ENCODE measurements at regions not wholly inside any gene's neighbourhood (a gene's known extent, or its start where the extent isn't known, plus 50 kb on each side); places are given as distances from the start of the nearest gene placed in this dataset.

- TF ChIP-seq POLR2A (IDR thresholded peaks at IDR 0.05; ENCODE audit: low read depth, low read length) (no peak), POLR2AphosphoS5 (IDR thresholded peaks at IDR 0.05; ENCODE audit: low read depth, low read length) (no peak), TAF1 (IDR thresholded peaks at IDR 0.05; ENCODE audit: borderline replicate concordance, low read depth, low read length) (no peak)
Measured at GRCh38 chr7:41507686-41508268, 195.1 kb downstream of the INHBA start.
